HEK293T (cell line): ENCODE measurements at regions not wholly inside any gene's neighbourhood (a gene's known extent, or its start where the extent isn't known, plus 50 kb on each side); places are given as distances from the start of the nearest gene placed in this dataset.

Experiments used
- BHLHE40 ChIP-seq: fragments of 450-650 bp; IDR thresholded peaks from 2 replicates; pipeline ENCODE4 v1.6.1; 2016; ENCODE audit warnings: mild to moderate bottlenecking, moderate library complexity, borderline replicate concordance
- ELF4 ChIP-seq: fragments of 450-650 bp; IDR thresholded peaks from 2 replicates; pipeline ENCODE4 v1.6.1; 2017; ENCODE audit warnings: antibody characterized with exemption
- FOXA1 ChIP-seq: fragments of 450-650 bp; IDR thresholded peaks from 2 replicates; pipeline ENCODE4 v1.6.1; 2016; ENCODE audit warnings: mild to moderate bottlenecking
- FOXK2 ChIP-seq: fragments of 450-650 bp; IDR thresholded peaks from 2 replicates; pipeline ENCODE4 v1.6.1; 2016; ENCODE audit warnings: mild to moderate bottlenecking
- FOXM1 ChIP-seq: fragments of 450-650 bp; IDR thresholded peaks from 2 replicates; pipeline ENCODE4 v1.6.1; 2017; ENCODE audit warnings: mild to moderate bottlenecking, borderline replicate concordance
- HDGF ChIP-seq: fragments of 450-650 bp; IDR thresholded peaks from 2 replicates; pipeline ENCODE4 v1.6.1; 2017; ENCODE audit warnings: antibody characterized with exemption, borderline replicate concordance
- SP1 ChIP-seq: fragments of 450-650 bp; IDR thresholded peaks from 2 replicates; pipeline ENCODE4 v1.6.1; 2017
- SUZ12 ChIP-seq: fragments of 450-650 bp; IDR thresholded peaks from 2 replicates; pipeline ENCODE4 v1.6.1; 2016; ENCODE audit warnings: mild to moderate bottlenecking
- TARDBP ChIP-seq: fragments of 450-650 bp; IDR thresholded peaks from 2 replicates; pipeline ENCODE4 v1.6.1; 2016

DNA sequence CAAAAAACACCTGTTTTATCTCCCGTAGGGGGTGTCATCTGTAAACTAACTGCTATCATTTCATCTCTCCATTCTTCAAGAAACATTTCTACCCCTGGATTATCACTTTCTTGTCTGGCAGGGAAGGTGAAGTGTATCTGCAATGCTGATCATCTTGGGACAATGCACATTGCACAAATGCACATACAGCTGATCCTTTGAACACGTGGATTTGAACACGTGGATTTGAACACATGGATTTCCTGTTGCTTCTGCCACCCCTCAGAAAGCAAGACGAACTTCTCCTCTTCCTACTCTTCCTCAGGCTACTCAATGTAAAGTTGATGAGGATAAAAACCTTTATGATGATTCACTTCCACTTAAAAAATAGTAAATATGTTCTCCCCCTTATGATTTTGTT lies 147.4 kb upstream of the PRLR start:
- TF ChIP-seq TARDBP (no peak), SUZ12 (no peak), ELF4 (no peak), SP1 (no peak), HDGF (no peak), FOXA1 (no peak), FOXM1 (no peak), FOXK2 (no peak), BHLHE40 (no peak)
